IMR-90 (cell line): ENCODE measurements at regions not wholly inside any gene's neighbourhood (a gene's known extent, or its start where the extent isn't known, plus 50 kb on each side); places are given as distances from the start of the nearest gene placed in this dataset.

Experiments
- ATAC-seq: fragments of 200-7000 bp; cut with Tn5 transposase; 2 replicates; pipeline ENCODE4 v1.9.1; 2020; ENCODE audit warnings: low read depth, mild to moderate bottlenecking, moderate library complexity
- BruUV-seq: library from RNA; stranded (reverse); fragments of 400-500 nt; replicated peaks from 2 replicates; lab custom pipeline; 2021; lab: Mats Ljungman, UMichigan
- CTCF ChIA-PET: fragments of 300-600 bp; formaldehyde crosslinking; extraction: SDS; loops from one replicate; lab custom pipeline; 2021; ENCODE audit warnings: antibody characterized with exemption; lab: Yijun Ruan, JAX
- POLR2A ChIA-PET: fragments of 300-600 bp; sonication (Branson Sonifier 250); formaldehyde crosslinking; loops from one replicate; lab custom pipeline; 2022; ENCODE audit warnings: antibody characterized with exemption; ENCODE audit not compliant: unreplicated experiment; lab: Charles Lee
- DNase-seq: peaks from one replicate; pipeline ENCODE4 v3.0.0; 2013
- H2AFZ ChIP-seq: replicated peaks from 2 replicates; pipeline ENCODE3; 2013; ENCODE audit warnings: low read length, mild to moderate bottlenecking; ENCODE audit not compliant: poor library complexity
- H2AK5ac ChIP-seq: 2 replicates; pipeline ENCODE4 v1.6.1; 2013; ENCODE audit warnings: low read depth, low read length, inconsistent platforms
- H2AK9ac ChIP-seq: replicated peaks from 2 replicates; pipeline ENCODE3; 2013; ENCODE audit warnings: mild to moderate bottlenecking, low read depth, low read length, moderate library complexity; ENCODE audit not compliant: poor library complexity
- H2BK120ac ChIP-seq: 2 replicates; pipeline ENCODE4 v1.6.1; 2013; ENCODE audit warnings: low read depth, low read length, inconsistent platforms
- H2BK15ac ChIP-seq: 3 replicates; pipeline ENCODE4 v1.6.1; 2013; ENCODE audit warnings: low read depth, low read length, inconsistent platforms
- H2BK20ac ChIP-seq: 2 replicates; pipeline ENCODE4 v1.6.1; 2013; ENCODE audit warnings: low read depth, mild to moderate bottlenecking, inconsistent platforms, low read length, moderate library complexity
- H2BK5ac ChIP-seq: 2 replicates; pipeline ENCODE4 v1.6.1; 2013; ENCODE audit warnings: mild to moderate bottlenecking, low read depth, low read length, inconsistent platforms; ENCODE audit not compliant: poor library complexity, severe bottlenecking
- H3K14ac ChIP-seq: replicated peaks from 2 replicates; pipeline ENCODE4 v1.6.1; 2013; ENCODE audit warnings: low read depth, low read length, inconsistent platforms
- H3K18ac ChIP-seq: 2 replicates; pipeline ENCODE4 v1.6.1; 2013; ENCODE audit warnings: low read depth, low read length, control low read depth
- H3K23ac ChIP-seq: 2 replicates; pipeline ENCODE4 v1.6.1; 2013; ENCODE audit warnings: low read depth, low read length, inconsistent platforms
- H3K27ac ChIP-seq: 2 replicates; pipeline ENCODE4 v1.5.1; 2013; ENCODE audit warnings: mild to moderate bottlenecking, control low read depth, low read length; ENCODE audit not compliant: insufficient read depth
- H3K27me3 ChIP-seq: 2 replicates; pipeline ENCODE4 v1.6.1; 2013; ENCODE audit warnings: low read length; ENCODE audit not compliant: control insufficient read depth, insufficient read depth
- H3K36me3 ChIP-seq: 2 replicates; pipeline ENCODE4 v1.6.1; 2013; ENCODE audit warnings: low read length, mixed read lengths; ENCODE audit not compliant: control insufficient read depth, insufficient read depth
- H3K4ac ChIP-seq: 2 replicates; pipeline ENCODE4 v1.6.1; 2013; ENCODE audit warnings: low read depth, low read length, inconsistent platforms
- H3K4me1 ChIP-seq: 2 replicates; pipeline ENCODE4 v1.6.1; 2013; ENCODE audit warnings: low read length, mixed read lengths; ENCODE audit not compliant: control insufficient read depth, insufficient read depth
- H3K4me2 ChIP-seq: 2 replicates; pipeline ENCODE4 v1.6.1; 2013; ENCODE audit warnings: low read depth, mild to moderate bottlenecking, control low read depth, low read length, moderate library complexity
- H3K4me3 ChIP-seq: 2 replicates; pipeline ENCODE4 v1.5.1; 2013; ENCODE audit warnings: low read depth, mild to moderate bottlenecking, control low read depth, low read length, moderate library complexity; ENCODE audit not compliant: insufficient read depth
- H3K56ac ChIP-seq: 2 replicates; pipeline ENCODE4 v1.6.1; 2013; ENCODE audit warnings: low read length, inconsistent platforms; ENCODE audit not compliant: insufficient read depth; ENCODE audit errors: extremely low read depth
- H3K79me1 ChIP-seq, 2 experiments: 2 replicates each; pipeline ENCODE4 v1.6.1; 2013; ENCODE audit warnings: low read length in 2 of 2, inconsistent platforms in 1 of 2, low read depth in 1 of 2
- H3K9ac ChIP-seq: 2 replicates; pipeline ENCODE4 v1.6.1; 2013; ENCODE audit warnings: low read depth, low read length, control low read depth
- H3K9me1 ChIP-seq: 2 replicates; pipeline ENCODE4 v1.6.1; 2013; ENCODE audit warnings: low read length, inconsistent platforms; ENCODE audit not compliant: insufficient read depth
- H3K9me3 ChIP-seq: 2 replicates; pipeline ENCODE4 v1.6.1; 2013; ENCODE audit warnings: low read length; ENCODE audit not compliant: control insufficient read depth, insufficient read depth
- H4K20me1 ChIP-seq: 2 replicates; pipeline ENCODE4 v1.6.1; 2013; ENCODE audit warnings: low read length, inconsistent platforms; ENCODE audit not compliant: insufficient read depth
- H4K5ac ChIP-seq: 2 replicates; pipeline ENCODE4 v1.6.1; 2013; ENCODE audit warnings: mild to moderate bottlenecking, low read depth, low read length, control low read depth
- H4K8ac ChIP-seq, 2 experiments: 2 replicates each; pipeline ENCODE4 v1.6.1; 2013; ENCODE audit warnings: low read depth in 2 of 2, low read length in 2 of 2, control low read depth in 1 of 2, inconsistent platforms in 1 of 2
- H4K91ac ChIP-seq: 2 replicates; pipeline ENCODE4 v1.6.1; 2013; ENCODE audit warnings: low read depth, low read length, inconsistent platforms; ENCODE audit not compliant: insufficient read depth
- CEBPB ChIP-seq: IDR thresholded peaks from 2 replicates; pipeline ENCODE4 v1.6.1; 2012; ENCODE audit warnings: low read depth, low read length, improper control_type of control experiment
- FOS ChIP-seq: fragments of 150-350 bp; IDR thresholded peaks from 2 replicates; pipeline ENCODE4 v1.6.1; 2016; ENCODE audit warnings: low read depth, low read length
- MAZ ChIP-seq: IDR thresholded peaks from 2 replicates; pipeline ENCODE4 v1.6.1; 2012; ENCODE audit warnings: low read depth, mild to moderate bottlenecking, low read length, improper control_type of control experiment, moderate library complexity, borderline replicate concordance
- WGBS, 2 experiments: methylation state at CpG; one replicate each; pipeline versions ENCODE4 v1.1.5 to v1.1.7; 2013; ENCODE audit warnings: missing lambda C conversion rate in 2 of 2; ENCODE audit not compliant: insufficient read length in 1 of 2; ENCODE audit errors: extremely low coverage in 2 of 2; 5-methylcytosine and 5-hydroxymethylcytosine counted together
- dilution Hi-C: fragments of 300-500 bp; cut with HindIII; formaldehyde crosslinking; loops from one replicate; pipeline ENCODE4 v1.14.3; 2018; ENCODE audit warnings: low sequenced_read_pairs; ENCODE audit not compliant: unreplicated experiment
- in situ Hi-C: fragments of 300-500 bp; cut with MboI; formaldehyde crosslinking; loops from 3 replicates; pipeline ENCODE4 v1.14.3; 2019; ENCODE audit warnings: low sequenced_read_pairs, inconsistent platforms, mixed read lengths
- intact Hi-C: fragments of 100-400 bp; cut with micrococcal nuclease; formaldehyde crosslinking; loops from 2 replicates; pipeline ENCODE4 v1.10.0; 2022

DNA sequence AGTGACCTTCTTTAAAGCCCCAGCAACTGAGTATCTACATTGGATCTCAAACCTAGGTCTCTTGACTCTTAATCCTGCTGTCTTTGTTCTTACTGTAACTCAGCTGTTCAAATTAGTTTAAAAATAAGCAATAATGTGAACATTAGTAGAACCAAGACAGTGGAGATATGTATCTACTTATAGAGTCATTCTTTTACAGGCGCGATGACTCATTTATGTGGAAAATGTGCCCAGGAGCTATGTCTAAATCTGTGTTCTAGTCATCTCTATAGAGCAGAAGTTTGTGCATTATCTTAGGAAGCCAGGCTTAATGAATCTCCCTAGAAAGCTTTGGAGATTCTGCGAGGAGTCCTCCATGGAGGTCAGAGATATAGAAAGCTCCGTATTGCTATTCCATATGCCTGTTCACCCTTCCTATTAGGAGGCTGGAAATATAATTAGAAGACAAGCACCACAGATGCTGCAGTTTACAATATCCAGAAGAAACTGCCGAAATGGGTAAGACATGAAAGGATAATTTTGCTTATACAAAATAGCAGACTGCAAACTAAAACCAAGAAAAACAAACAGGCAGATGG lies 211.6 kb downstream of the TRIB2 start (continued):
- TF ChIP-seq FOS (peak; percentile 72), CEBPB (no peak)

DNA sequence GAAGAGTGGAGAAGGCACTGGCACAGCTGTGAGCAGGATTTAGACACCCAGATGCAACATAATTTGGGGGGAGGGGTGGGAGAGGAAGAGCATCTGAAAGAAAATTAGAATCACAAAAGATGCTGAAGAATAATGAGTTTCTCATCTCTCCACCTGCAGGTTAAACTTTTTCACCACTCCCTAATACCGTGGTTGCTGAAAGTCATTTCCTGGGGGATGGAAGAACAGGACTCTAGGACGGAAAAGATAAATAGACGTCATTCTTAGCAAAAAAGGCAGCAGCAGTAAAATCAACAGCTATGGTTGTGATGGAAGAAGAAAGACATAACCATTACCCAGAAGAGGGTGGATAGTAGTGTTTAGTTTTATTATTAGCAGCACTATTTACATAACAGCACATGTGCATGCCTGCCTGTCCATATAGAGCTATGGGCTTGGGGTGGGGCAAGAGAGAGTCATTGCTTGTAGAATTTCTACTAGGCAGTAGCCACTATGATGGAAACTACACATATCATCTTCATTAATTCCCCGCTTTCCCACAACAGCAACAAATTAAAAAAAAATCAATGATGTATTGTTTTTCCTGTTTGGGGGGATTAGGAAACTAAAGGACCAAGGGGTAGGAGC lies 212.2 kb downstream of the TRIB2 start:
- H3K79me1 ChIP-seq = no peaks in the 10 kb centered on the region
- no peak overlapping the region for H3K56ac ChIP-seq
- intact Hi-C loops (no loop called here), in situ Hi-C loops (loop anchor here (10.0 kb wide), 2 partner anchors 194 to 1094 kb away; no protein-coding TSS in a partner anchor), dilution Hi-C loops (no loop called here)
- no peak overlapping the region for H2AFZ ChIP-seq
- no peak overlapping the region for H3K4ac ChIP-seq
- no peak overlapping the region for H4K8ac ChIP-seq
- no peak overlapping the region for H4K5ac ChIP-seq
- H3K4me1 ChIP-seq = peaks cover 10% of the 10 kb centered on the region
- DNase-seq (peak; percentile 16), ATAC-seq (peak; percentile 6; the same call in 1 of the 2 replicates)
- H3K36me3 ChIP-seq = no peaks in the 10 kb centered on the region
- no CpG with 5 or more reads among the region's 4 CpGs for WGBS, 2 experiments
- H4K91ac ChIP-seq = no peak overlapping the region
- no peak overlapping the region for H3K23ac ChIP-seq
- no peaks in the 10 kb centered on the region for H4K20me1 ChIP-seq
- H2BK20ac ChIP-seq = no peak overlapping the region
- H3K18ac ChIP-seq = no peak overlapping the region; the same call in 1 of the 2 replicates
- no peak overlapping the region for H3K27ac ChIP-seq
- ChIA-PET CTCF (interaction anchor here (0.5 to 4.7 kb wide), 6 partner anchors 10 to 1192 kb away, joined by 3 to 28 read pairs (median 3); no protein-coding TSS in a partner anchor), POLR2A (interaction anchor here (0.7 kb wide), 1 partner anchor 94 kb away, joined by 17 read pairs; no protein-coding TSS in a partner anchor)
- BruUV-seq = no TSS peak
- H2BK5ac ChIP-seq = peak overlapping the region; percentile 54
- no peaks in the 10 kb centered on the region for H3K27me3 ChIP-seq
- no peak overlapping the region for H2BK15ac ChIP-seq
- no peak overlapping the region for H3K4me3 ChIP-seq
- H3K9me1 ChIP-seq = no peaks in the 10 kb centered on the region; the same call in 1 of the 2 replicates
- H3K9me3 ChIP-seq = no peaks in the 10 kb centered on the region
- no peak overlapping the region for H3K9ac ChIP-seq
- TF ChIP-seq MAZ = no peak
- no peak for TF ChIP-seq CEBPB
- H3K14ac ChIP-seq = no peak overlapping the region
- no peak overlapping the region for H2BK120ac ChIP-seq
- peak overlapping the region; percentile 17; the same call in 1 of the 2 replicates for H3K4me2 ChIP-seq
- H2AK5ac ChIP-seq = no peak overlapping the region
- no peak overlapping the region for H2AK9ac ChIP-seq
